CD4-positive, alpha-beta T cell treated with Interferon gamma for 1 hour (primary cell): ENCODE measurements at regions not wholly inside any gene's neighbourhood (a gene's known extent, or its start where the extent isn't known, plus 50 kb on each side); places are given as distances from the start of the nearest gene placed in this dataset.
"Not testable (repeated sequence)": the region's sequence is repeated elsewhere in the genome, so short reads cannot be mapped to it uniquely, and the experiment has no call there.

Experiments used
- DNase-seq: peaks from one replicate; pipeline ENCODE4 v3.0.0-alpha.2; 2020

DNA sequence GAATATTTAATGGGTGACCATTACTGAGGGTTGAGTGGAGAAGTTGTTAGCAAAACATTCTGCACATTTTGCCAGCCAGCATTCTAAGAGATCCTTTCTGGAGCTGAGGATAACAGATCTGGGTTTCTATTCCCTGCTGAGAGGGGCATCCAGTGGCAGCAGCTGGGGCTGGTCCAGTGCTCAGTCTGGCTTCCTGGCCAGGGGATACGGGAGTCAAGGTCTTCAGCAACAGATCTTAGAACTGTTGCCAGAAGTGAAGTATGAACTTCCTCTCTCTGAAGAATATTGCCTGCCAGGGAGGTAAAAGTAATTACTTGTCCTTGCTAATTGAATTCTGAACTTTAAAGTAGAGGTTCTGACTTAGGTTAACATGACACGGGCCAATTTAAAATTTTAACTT, 568.4 kb downstream of the REEP3 start:
- no peak for DNase-seq

DNA sequence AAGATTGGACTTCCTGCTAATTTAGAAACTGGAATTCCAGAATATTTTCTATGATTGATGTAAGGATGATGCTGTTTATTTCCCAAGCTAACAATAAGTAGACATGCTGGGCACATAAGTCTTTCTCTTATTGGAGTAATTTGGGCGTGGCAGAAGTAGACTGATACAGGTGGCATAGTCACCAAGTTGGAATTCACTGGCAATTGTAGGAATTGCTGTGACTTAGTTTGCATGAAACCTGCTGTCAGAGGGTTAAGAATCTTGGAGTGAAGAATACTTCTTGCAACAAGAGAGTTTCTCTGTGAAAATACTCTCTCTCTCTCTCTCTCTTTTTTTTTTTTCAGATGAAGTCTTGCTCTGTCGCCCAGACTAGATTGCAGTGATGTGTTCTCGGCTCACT, 569.7 kb downstream of the REEP3 start:
- no peak for DNase-seq

DNA sequence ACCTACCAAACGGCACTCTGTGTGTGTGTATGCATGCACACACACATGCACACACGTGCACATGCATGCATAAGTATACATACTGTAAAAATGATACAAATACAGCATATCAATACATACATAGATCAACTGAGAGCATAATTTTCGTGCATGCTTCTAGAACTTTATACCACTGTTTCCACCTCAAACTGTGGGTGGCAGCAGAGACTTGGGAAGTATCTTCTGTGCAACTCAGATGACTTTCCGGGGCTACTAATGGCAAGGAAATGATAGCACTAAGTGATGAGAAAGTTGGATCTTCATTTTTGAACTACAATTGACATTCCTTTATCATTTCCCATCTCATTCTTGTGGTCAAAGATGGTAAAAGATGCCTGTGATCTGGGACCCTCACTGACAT, 570.7 kb downstream of the REEP3 start:
- no peak for DNase-seq

DNA sequence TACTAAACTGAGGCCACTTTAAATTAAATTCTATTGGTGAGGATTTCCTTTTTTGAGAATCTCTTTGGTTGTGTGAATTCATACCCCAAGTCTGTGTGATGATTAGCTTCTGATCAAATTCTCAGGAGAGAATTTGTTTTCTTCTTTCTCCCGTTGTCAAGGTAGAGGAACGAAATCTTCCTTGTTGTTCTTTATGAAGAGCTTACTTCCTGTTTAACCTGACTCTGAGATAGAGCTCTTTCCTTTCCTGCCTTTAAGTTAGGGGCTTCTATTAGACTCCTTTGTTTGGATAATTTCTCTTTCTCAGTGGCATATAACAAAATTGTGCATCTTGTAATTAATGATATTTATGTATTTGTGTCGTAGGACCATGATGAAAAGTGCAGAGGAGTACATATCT, 572.1 kb downstream of the REEP3 start:
- DNase-seq, result no peak

DNA sequence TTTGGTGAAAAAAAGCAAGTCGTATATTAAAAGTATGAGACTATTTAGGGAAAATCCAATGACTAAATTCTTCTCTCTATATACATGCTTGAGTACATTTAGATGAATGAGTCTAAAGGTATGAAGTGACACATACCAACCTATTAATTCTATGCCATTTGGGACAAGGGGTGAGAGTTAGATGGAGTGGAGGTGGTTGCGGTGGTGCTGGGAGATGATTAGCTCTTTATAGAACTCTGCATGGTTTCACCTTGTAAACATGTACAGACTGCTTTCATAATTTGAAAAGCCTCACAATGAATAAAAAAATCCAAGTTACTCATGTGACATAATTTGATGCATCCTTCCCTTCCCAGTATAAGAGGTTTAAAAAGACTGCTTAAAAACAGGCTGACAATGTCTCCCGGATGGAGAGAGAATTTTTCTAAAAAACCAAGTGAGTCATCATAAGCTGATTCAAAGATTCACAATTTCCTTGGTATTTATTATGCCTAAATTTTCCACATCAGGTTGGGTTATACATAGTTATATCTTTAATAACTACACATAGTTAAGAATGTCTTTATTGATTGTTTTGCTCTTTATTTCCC, 572.8 kb downstream of the REEP3 start:
- DNase-seq, result no peak

DNA sequence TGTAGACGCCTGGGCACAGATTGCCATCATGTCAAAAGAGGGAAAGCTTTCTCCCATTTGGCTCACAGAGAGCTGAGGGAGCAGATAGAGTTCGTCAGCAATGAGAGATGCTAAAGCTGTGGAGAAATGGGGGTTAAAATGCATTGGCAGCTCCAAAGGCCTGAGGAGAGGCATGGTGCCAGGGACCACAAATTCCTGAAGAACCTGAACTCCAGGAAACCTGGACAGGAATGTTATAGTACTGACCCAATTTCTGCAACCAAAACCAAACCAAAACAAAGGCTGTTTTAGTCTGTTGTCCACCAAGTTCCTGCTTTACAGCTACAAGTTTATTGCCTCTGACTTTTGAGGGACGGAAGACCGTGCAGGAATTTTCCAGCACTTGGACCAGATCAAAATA, 575.7 kb downstream of the REEP3 start:
- DNase-seq, result no peak

DNA sequence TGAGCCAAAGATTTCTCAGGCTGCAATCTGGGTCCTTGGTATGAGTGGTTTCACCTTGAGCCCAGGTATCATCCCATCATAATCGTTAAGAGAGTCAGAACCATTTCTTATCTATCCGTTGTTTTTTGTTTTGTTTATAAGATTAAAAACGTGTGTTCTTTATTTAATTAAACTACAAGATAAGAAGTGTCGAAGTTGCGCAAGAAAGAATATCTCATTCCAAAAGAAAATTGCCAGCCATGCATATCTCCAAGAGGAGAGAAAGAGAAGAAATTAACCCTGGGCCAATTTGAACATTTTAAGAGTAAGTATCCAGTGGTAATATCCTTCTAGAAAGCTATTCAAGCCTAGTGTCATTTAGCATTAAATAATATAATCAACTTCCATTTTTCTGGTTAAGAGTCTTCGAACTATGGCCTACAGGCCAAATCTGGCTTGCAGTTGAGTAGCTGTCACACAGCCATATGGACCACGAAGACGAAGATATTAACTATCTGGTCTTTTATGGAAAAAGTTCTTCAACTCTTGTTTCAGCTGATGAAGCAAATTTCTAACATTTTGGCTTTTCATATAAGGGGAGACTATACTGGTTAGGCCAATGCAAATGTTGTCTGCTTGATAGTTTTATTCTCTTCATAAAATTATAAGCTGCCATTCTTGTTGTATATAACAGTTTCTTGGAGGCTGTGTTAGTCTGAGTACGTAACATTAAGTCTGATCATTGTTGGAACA, 576.4 kb downstream of the REEP3 start:
- no peak for DNase-seq

DNA sequence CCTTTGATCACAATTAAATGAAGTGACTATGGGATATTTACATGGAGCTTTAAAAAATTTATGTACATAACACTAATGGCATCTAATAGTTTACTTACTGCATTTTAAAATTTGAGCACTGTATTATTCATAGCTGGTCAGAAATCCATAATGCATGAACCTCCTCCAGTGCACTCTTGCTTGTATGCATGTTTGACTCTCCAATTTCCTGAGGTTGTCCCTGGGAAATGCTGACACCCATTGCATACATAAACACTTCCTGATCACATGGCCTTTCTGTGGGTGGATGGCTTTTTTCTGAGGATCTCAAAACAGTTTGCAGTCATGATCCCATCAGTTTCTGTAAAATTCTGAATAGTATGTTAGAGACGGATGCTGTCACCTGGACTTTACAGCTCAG, 577.8 kb downstream of the REEP3 start:
- DNase-seq, result no peak

DNA sequence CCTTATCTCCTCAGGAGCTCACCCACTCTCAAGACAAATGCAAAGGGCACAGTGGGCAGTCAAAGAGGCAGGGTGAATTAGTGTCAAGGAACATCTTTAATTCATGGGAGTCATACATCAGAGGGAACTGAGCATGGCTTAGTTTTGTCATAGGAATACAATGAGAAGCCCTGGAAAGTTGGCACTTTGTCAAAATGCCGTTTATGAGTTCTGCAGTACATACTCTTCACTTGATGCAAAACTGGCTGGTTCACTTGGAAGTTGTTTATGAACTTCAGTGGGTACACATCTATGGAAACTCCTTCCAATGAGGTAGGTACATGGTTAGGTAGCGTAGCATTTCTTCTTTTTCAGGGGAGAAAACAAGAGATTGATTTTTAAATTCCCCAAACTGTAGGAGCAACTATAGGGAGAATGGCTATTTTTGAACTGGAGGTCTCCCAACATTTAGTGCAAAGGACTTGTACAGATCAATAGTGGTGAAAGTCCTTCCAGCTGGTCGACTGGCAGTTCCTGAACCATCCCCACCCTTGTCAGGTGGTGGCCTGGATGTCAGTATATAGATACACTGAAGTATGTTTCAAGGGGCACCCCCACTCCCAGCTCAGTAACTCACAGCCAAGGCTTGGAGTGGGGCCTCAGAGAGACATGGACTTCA, 580.5 kb downstream of the REEP3 start:
- no peak for DNase-seq

DNA sequence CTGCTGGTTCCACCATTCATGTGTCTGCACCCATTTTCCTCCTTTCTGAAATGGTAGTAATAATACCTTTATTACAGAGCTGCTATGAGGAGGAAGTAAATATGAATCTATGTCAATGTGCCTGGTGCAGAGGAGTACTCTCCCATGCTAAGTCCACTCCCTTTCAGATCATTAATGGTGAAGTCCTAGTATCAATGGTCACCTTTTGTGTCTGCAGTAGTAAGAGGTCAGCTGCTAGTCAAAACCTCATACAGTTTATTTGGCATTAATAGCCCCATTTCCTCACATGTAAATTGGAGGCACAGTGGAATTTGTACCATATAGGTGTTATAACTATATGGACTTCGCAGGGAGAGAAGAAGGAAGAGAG, 581.0 kb downstream of the REEP3 start:
- no peak for DNase-seq

DNA sequence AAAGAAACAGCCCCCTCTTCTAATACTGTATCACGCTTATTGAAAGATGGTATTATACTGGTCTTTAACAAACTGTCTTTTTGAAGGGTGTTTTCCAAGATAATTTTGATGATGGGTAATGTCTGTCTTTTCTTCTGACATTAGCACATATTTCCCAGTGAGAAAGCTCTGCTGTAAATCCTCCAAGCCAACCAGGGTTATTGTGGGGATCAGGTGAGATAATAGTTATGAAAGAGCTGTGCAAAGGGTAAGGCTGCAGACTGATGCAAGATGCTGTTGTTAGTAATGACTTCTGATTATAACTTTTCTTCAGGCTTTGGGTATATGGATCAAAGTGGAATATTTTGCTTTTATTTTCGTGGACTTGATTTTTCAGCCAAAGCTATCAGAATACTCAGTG, 581.7 kb downstream of the REEP3 start:
- no peak for DNase-seq

DNA sequence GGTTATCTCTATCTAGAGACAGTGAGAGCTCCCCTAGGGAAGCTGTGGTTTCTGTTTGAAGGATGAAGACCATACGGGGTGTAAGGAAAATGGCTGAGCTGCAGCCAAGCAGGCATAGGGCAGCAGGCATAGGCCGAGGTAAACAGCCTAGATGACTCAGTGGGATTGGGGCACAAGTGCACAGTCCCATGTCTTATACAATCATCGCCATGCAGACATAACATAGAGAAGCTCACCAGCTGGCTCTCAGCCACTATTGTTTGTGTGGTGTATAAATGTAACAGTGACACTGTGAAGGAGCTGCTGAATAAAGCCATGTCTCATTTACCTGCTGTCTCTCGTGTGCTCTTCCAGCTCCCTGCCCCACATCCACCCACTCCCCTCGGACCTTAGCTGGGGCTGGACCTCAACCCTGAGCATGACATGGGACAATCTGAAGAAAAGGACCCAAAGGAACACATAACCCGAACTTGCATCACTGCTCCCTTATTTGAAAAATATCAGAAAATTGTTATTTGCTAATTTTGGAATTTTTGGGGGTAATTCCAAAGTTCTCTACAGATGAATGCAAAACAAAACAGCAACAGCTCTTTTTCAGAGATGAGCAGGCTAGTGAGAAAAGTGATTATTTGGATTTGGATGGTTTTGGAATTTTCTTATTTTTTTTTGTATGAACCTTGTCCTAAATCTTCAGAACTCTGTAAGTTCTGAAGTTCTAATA, 582.7 kb downstream of the REEP3 start:
- DNase-seq, result no peak

DNA sequence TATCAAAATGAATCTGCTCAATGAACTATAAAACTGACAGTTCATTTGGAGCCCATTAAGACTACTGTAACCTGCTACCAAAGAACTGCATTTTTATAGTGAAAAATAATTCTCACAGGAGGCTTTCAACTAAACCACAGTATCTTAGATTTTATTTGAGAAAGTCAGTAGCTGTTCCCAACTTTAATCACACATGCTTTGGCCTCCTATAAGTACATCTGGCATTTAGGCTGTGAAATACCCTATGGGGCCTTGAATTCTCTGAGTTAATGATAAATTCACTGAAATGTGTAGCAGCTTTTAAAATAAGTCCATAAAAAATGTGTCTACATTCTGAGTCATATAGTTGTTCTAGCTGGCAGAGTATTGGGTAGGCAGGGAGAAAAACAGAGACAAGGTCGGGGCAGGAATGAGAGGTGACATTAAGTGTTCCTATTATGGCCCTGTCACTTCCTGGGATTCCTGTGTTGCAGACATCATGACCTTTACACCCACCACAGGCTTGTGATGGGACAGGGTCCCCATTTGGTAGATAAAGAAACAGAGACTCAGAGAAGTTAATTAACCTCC, 588.8 kb downstream of the REEP3 start:
- no peak for DNase-seq

DNA sequence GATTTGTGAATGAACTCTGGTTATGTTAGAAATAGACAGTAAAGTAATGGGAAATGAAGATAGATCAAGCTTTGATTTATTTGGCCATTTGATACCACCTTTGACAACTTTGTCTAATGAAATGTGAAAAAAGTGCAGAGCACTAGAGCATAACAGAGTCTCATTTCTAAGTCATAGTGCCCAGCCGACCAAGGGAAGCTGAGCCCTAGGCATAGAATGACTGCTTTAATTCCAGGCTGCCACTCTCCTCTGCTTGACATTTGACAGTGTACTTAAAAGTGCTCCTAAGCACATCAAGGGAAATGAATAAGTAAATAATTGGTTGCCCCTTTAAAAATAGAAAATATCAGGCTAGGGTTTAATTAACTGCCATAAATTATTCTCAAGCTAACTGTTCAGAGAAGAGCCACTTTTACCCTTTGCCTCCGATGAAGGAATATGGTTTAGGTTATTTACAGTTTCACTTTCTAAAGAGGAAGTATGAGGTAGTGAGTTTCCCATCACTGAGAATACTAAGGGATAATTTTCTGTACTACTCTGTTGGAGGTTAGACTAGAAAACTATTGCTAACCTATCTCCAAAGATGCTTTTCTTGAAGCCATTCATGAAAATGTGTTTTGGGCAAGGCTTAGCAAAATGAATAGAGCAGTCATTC, 591.6 kb downstream of the REEP3 start:
- no peak for DNase-seq

DNA sequence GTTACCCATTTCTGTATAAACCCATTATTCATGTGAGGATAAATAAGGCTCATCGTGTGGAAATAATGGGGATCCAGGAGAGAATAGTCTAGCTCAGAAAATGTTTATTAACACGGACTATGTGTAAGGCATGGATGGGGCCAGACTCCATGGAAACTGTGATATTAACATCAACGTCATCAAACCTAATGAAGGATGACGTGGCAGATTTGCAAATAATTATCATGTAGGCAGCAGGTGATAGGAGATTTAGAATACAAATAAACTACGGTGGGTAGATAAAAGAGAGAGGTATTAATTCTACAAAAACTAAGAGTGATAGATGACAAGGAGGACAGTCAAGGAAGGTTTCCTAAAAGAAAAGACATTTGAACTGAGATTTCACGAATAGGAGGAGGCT, 592.2 kb downstream of the REEP3 start:
- no peak for DNase-seq

DNA sequence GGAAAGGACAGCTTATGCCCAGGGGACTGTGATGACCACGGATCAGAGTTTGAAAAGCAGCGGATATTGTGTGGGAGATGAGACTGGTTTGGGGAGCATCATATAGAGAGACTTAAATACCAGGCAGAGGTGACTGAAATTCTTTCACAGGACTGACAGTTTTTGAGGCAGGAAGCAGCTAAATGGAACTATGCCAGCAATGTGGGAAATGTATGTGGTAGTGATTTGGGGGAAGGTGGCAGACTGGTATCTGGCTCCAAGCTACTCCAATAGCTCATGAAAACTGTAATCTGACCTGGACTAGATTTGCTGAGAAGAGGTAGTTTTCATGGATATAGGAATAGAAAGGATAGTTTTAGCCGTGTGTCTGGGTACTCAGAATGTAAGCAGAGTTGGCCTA, 592.6 kb downstream of the REEP3 start:
- no peak for DNase-seq

DNA sequence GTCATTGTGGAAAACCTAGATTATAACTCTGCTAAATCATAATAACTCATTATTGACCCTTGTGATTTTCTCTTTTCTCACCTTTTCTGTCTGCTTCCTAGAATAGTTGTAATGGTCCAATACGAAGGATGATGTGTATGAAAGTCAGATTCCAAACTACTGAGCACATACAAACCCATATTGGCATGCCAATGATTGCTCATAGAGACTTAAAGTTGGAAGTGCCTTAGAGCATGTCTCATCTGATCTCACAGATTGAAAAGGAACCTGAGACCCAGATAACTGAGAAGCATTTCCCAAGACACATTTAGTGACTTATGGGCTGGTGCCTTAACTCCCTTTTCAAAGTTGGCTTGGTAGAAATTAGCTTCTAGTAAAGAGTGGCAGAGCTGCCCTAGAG, 594.3 kb downstream of the REEP3 start:
- no peak for DNase-seq

DNA sequence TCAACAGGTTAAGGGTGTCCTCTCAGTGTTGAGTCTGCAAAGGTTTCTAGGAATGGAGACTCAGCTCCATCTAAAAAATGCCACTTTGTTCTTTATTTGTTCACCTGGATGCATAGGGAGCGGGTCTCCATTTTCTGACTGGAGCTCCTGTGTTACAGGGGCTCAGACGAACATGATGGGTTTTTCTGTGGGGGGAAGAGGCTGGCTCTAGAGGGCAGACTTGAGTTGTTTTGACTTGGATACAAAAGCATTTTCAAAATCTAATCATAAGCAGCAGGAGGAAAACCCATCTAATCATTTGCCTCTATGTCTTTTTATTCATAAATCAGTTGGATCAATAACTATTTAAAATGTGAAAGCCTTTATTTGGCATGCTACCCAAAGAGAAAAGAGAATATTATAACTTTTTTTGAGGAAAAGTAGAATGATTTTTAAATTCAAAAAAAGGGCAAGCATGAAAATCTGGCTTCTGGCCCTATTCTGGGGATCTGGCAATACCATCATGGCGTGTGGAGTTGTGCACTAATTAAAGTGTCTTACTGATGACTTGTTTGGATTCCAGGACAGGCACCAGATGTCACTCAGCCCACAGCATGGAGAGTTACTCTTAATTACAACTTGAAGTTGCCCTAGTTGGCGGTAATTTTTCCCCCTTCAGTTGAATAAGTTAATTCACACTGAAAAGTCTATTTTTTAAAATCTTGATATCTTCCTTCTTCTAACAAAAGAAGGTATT, 594.9 kb downstream of the REEP3 start:
- DNase-seq, result no peak

DNA sequence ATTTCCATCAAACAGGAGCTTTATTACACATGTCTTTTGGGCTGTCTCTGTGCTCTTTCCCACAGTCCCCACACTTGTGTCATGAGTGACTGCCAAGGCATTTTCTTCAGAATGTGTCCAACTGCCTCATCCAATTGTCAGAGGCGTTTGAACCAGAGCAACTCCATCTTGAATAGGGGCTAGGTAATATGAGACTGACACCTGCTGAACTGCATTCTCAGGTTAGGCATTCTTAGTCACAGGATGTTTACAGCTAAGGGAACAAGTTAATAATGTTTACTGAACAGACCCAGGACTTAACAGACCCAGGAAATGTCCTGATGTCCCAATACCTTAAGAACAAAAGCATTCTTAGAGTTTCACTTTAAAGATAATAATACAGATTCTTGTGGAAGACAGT, 595.5 kb downstream of the REEP3 start:
- DNase-seq, result no peak

DNA sequence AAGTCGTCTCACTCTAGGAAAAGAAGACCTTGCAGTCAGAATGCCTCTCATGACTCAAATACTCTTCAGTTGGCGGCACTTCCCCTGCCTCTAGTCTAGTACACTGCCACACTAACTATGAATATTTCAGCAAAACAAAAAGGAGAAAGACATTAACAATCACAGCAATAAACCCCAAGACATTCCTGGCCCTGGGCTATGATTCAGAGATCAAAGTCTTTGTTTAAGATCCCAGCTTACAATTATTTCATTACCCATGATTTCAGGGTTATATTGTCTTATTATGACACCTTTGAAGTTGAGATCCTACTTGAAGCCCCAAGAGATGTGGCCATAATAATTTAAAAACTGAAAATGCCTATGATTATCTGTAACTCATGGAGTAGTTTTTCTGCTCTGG, 597.5 kb downstream of the REEP3 start:
- no peak for DNase-seq

DNA sequence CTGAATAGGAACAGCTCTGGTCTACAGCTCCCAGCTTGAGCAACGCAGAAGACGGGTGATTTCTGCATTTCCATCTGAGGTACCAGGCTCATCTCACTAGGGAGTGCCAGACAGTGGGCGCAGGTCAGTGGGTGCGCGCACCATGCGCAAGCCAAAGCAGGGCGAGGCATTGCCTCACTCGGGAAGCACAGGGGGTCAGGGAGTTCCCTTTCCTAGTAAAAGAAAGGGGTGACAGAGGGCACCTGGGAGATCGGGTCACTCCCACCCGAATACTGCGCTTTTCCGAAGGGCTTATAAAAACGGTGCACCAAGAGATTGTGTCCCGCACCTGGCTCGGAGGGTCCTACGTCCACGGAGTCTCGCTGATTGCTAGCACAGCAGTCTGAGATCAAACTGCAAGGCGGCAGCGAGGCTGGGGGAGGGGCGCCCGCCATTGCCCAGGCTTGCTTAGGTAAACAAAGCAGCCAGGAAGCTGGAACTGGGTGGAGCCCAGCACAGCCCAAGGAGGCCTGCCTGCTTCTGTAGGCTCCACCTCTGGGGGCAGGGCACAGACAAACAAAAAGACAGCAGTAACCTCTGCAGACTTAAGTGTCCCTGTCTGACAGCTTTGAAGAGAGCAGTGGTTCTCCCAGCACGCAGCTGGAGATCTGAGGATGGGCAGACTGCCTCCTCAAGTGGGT, 599.2 kb downstream of the REEP3 start:
- not testable (repeated sequence) for DNase-seq

DNA sequence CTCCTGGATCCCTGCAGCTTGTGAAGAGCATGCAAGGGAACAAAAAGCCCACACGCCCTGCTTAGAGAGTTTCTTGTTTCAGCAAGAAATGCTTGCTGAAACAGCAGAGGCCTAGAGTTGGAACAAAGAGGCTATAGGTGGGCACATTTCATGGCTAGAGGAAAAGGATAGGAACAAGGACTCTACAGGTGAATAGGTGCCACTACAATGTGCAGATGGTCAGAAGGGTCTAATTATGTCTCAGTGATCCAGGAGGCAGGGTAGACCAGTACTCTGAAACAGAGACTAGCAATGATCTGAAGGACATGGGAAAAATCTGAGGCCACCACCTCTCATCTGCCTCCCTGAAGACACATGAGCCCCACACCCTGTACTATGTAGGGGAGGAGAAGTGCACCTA, 609.0 kb downstream of the REEP3 start:
- no peak for DNase-seq
